ENCODE measurements at regions not wholly inside any gene's neighbourhood (a gene's known extent, or its start where the extent isn't known, plus 50 kb on each side); places are given as distances from the start of the nearest gene placed in this dataset.

DNA sequence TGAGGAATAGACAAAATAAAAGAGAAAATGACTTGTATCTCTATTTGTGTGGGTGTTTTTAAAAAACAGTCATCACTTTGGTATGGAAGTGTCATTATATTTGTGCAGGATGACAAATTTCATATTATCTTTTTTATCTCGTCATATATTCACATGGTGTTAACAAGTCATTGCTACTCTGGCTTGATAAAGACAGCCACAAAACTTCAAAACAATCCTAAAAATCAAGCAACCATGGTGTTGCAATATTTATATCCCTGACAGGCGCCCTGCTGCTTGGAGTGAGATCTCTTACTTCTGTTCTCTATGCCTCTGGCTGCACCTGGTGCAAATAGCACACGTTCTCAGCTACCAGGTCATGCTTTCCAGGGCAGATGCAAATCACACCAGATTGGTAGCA is 278.0 kb upstream of the EPHA4 start:
- no peak for ATAC-seq (ENCODE audit: insufficient read depth, low FRiP score)
- Histone ChIP-seq H3K36me3 (ENCODE audit: control insufficient read depth in 4 of 4, insufficient read depth in 4 of 4, low read length in 4 of 4) (no peaks in the 10 kb centered on the region), H3K27me3 (ENCODE audit: control insufficient read depth in 3 of 3, insufficient read depth in 3 of 3, low read length in 2 of 3) (no peaks in the 10 kb centered on the region), H3K9me3 (ENCODE audit: control insufficient read depth in 4 of 4, insufficient read depth in 3 of 4, low read length in 3 of 4) (no peaks in the 10 kb centered on the region), H3K4me1 (ENCODE audit: control insufficient read depth in 5 of 5, insufficient read depth in 5 of 5, low read length in 5 of 5) (no peaks in the 10 kb centered on the region), H3K27ac (ENCODE audit: low read depth in 1 of 2, low read length in 1 of 2) (no peak overlapping the region), H3K9ac (ENCODE audit: insufficient read depth in 1 of 2, low read length in 2 of 2) (no peak overlapping the region), H3K4me3 (no peak overlapping the region)
- no peak for DNase-seq
- 60 to 62% methylated on average over 3 of the region's 3 CpGs for WGBS, 2 donors
- TF ChIP-seq, protein P1, sequence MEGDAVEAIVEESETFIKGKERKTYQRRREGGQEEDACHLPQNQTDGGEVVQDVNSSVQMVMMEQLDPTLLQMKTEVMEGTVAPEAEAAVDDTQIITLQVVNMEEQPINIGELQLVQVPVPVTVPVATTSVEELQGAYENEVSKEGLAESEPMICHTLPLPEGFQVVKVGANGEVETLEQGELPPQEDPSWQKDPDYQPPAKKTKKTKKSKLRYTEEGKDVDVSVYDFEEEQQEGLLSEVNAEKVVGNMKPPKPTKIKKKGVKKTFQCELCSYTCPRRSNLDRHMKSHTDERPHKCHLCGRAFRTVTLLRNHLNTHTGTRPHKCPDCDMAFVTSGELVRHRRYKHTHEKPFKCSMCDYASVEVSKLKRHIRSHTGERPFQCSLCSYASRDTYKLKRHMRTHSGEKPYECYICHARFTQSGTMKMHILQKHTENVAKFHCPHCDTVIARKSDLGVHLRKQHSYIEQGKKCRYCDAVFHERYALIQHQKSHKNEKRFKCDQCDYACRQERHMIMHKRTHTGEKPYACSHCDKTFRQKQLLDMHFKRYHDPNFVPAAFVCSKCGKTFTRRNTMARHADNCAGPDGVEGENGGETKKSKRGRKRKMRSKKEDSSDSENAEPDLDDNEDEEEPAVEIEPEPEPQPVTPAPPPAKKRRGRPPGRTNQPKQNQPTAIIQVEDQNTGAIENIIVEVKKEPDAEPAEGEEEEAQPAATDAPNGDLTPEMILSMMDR (IDR thresholded peaks at IDR 0.05; ENCODE audit: control extremely low read depth, extremely low read depth) = no peak

DNA sequence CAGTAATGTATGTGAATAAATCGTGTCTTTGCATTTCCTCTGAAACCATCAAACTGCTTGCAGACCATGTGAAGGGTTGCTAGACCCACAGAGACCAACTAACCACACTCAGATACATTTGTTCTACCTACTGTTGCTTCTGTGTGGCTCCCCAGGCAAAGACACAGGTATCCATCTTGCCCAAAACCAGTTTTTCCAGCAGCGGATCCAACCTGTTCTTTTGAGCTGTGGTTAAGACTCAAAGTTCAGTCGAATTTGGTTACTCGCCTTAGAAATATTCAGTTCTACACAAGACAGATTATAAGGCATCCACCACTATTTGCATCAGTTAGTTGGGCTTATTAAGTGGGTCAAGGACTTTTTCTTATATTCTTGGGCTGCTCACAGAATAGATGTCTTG is 276.2 kb upstream of the EPHA4 start:
- no peaks in the 10 kb centered on the region for H3K27me3 ChIP-seq (ENCODE audit: control insufficient read depth in 3 of 3, insufficient read depth in 3 of 3, low read length in 2 of 3)
- H3K9me3 ChIP-seq (ENCODE audit: control insufficient read depth in 4 of 4, insufficient read depth in 3 of 4, low read length in 3 of 4) = no peaks in the 10 kb centered on the region
- no peak overlapping the region for H3K9ac ChIP-seq (ENCODE audit: insufficient read depth in 1 of 2, low read length in 2 of 2)
- no peaks in the 10 kb centered on the region for H3K4me1 ChIP-seq (ENCODE audit: control insufficient read depth in 5 of 5, insufficient read depth in 5 of 5, low read length in 5 of 5)
- TF ChIP-seq, protein P1 (IDR thresholded peaks at IDR 0.05; ENCODE audit: control extremely low read depth, extremely low read depth) = no peak
- 82 to 87% methylated on average over 4 of the region's 4 CpGs for WGBS, 2 donors
- no peaks in the 10 kb centered on the region for H3K36me3 ChIP-seq (ENCODE audit: control insufficient read depth in 4 of 4, insufficient read depth in 4 of 4, low read length in 4 of 4)
- ATAC-seq (ENCODE audit: insufficient read depth, low FRiP score) = no peak
- no peak for DNase-seq
- H3K27ac ChIP-seq (ENCODE audit: low read depth in 1 of 2, low read length in 1 of 2) = no peak overlapping the region
- H3K4me3 ChIP-seq = no peak overlapping the region

DNA sequence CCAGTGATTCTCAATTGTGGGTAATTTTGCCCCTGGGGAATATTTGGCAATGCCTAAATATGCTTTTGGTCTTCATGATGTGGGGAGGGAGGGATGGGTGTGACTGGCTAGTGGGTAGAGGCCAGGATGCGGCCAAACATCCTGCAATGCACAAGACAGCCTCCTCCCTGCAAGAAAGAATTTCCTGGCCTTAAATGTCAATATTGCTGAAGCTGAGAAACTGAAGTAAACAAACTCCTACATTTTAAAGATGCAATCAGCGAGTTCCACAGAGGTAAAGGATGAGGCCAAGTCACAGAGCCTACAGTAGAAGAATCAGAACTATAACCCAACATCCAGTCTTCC is 272.9 kb upstream of the EPHA4 start:
- DNase-seq = no peak
- 49 to 65% methylated on average over 2 of the region's 2 CpGs for WGBS, 2 donors
- peaks cover 0 to 5% (median 0%) of the 10 kb centered on the region in 5 donors for H3K4me1 ChIP-seq (ENCODE audit: control insufficient read depth in 5 of 5, insufficient read depth in 5 of 5, low read length in 5 of 5)
- TF ChIP-seq, protein P1 (IDR thresholded peaks at IDR 0.05; ENCODE audit: control extremely low read depth, extremely low read depth) = no peak
- no peaks in the 10 kb centered on the region for H3K36me3 ChIP-seq (ENCODE audit: control insufficient read depth in 4 of 4, insufficient read depth in 4 of 4, low read length in 4 of 4)
- no peak overlapping the region for H3K9ac ChIP-seq (ENCODE audit: insufficient read depth in 1 of 2, low read length in 2 of 2)
- H3K27me3 ChIP-seq (ENCODE audit: control insufficient read depth in 3 of 3, insufficient read depth in 3 of 3, low read length in 2 of 3) = no peaks in the 10 kb centered on the region
- H3K27ac ChIP-seq (ENCODE audit: low read depth in 1 of 2, low read length in 1 of 2) = no peak overlapping the region
- no peaks in the 10 kb centered on the region for H3K9me3 ChIP-seq (ENCODE audit: control insufficient read depth in 4 of 4, insufficient read depth in 3 of 4, low read length in 3 of 4)
- no peak overlapping the region for H3K4me3 ChIP-seq
- ATAC-seq (ENCODE audit: insufficient read depth, low FRiP score) = no peak

All from lung (tissue), 11 donors.